HCT116 (cell line): ENCODE measurements at regions not wholly inside any gene's neighbourhood (a gene's known extent, or its start where the extent isn't known, plus 50 kb on each side); places are given as distances from the start of the nearest gene placed in this dataset.

ENCODE experiments used
- ATAC-seq: fragments of 200-7000 bp; cut with Tn5 transposase; 2 replicates; pipeline ENCODE4 v1.9.1; 2020; ENCODE audit warnings: mild to moderate bottlenecking, moderate library complexity
- BruUV-seq: library from RNA; stranded (reverse); fragments of 400-500 nt; replicated peaks from 2 replicates; lab custom pipeline; 2021; lab: Mats Ljungman, UMichigan
- CTCF ChIA-PET: fragments of 300-600 bp; sonication (Branson Sonifier 250); formaldehyde crosslinking; loops from one replicate; lab custom pipeline; 2021; ENCODE audit warnings: antibody characterized with exemption; lab: Charles Lee
- POLR2A ChIA-PET: fragments of 300-600, 350-600 bp; sonication (Branson Sonifier 250); formaldehyde crosslinking; loops from one replicate; lab custom pipeline; 2021; ENCODE audit warnings: antibody characterized with exemption; lab: Charles Lee
- RAD21 ChIA-PET, 2 experiments: fragments of 300-600 bp; sonication (Branson Sonifier 250); formaldehyde crosslinking; loops; one replicate each; lab custom pipeline; 2023; ENCODE audit warnings: low total read pairs in 2 of 2; ENCODE audit not compliant: uncharacterized antibody in 2 of 2, unreplicated experiment in 2 of 2, low non-redundant PET in 1 of 2; lab: Charles Lee
- DNase-seq: peaks from one replicate; pipeline ENCODE4 v3.0.0-alpha.2; 2010; ENCODE audit warnings: low read depth, low spot score
- H2AFZ ChIP-seq: fragments of 200-600 bp; shearing (Covaris generic), sonication (generic); 2 replicates; pipeline ENCODE4 v1.6.1; 2017; ENCODE audit warnings: low read depth, mixed run types, mixed read lengths, antibody characterized with exemption, low read length; ENCODE audit not compliant: poor library complexity, severe bottlenecking
- H3K27ac ChIP-seq: 2 replicates; pipeline ENCODE4 v1.5.1; 2012; ENCODE audit warnings: low read depth, low read length
- H3K27me3 ChIP-seq: fragments of 200-600 bp; sonication (generic); 2 replicates; pipeline ENCODE4 v1.6.1; 2016; ENCODE audit warnings: mixed run types, low read length, mixed read lengths; ENCODE audit not compliant: insufficient read depth
- H3K36me3 ChIP-seq, 2 experiments: fragments of 200-500 bp in 1 of 2; fragments of 200-600 bp in 1 of 2; sonication (Bioruptor generic) in 1 of 2; sonication (generic) in 1 of 2; 2 replicates each; pipeline versions ENCODE4 v1.5.1 to v1.6.1; 2014 to 2016; ENCODE audit warnings: low read length in 2 of 2, inconsistent platforms in 1 of 2, mixed read lengths in 1 of 2, mixed run types in 1 of 2; ENCODE audit not compliant: insufficient read depth in 2 of 2, control insufficient read depth in 1 of 2
- H3K4me1 ChIP-seq, 2 experiments: fragments of 200-600 bp in 1 of 2; sonication (generic) in 1 of 2; 2 replicates each; pipeline versions ENCODE4 v1.5.1 to v1.6.1; 2012 to 2017; ENCODE audit warnings: low read length in 2 of 2, inconsistent platforms in 1 of 2, mild to moderate bottlenecking in 1 of 2, mixed read lengths in 1 of 2, mixed run types in 1 of 2, moderate library complexity in 1 of 2; ENCODE audit not compliant: insufficient read depth in 2 of 2, control insufficient read depth in 1 of 2
- H3K4me2 ChIP-seq: fragments of 200-600 bp; sonication (generic); 2 replicates; pipeline ENCODE4 v1.6.1; 2017; ENCODE audit warnings: mixed run types, low read length, mixed read lengths
- H3K4me3 ChIP-seq, 2 experiments: fragments of 200-600 bp in 1 of 2; sonication (generic) in 1 of 2; replicated peaks in 1 of 2; 2 replicates each; pipeline ENCODE4 v1.5.1; 2011 to 2016; ENCODE audit warnings: low read length in 2 of 2, control low read depth in 1 of 2, low read depth in 1 of 2, mild to moderate bottlenecking in 1 of 2, mixed read lengths in 1 of 2, mixed run types in 1 of 2
- H3K79me2 ChIP-seq: fragments of 200-600 bp; sonication (generic); 2 replicates; pipeline ENCODE4 v1.6.1; 2017; ENCODE audit warnings: mild to moderate bottlenecking, mixed run types, low read length, moderate library complexity, mixed read lengths; ENCODE audit not compliant: insufficient read depth
- H3K9ac ChIP-seq: fragments of 200-600 bp; sonication (generic); 2 replicates; pipeline ENCODE4 v1.6.1; 2016; ENCODE audit warnings: low read length, mixed read lengths
- H3K9me2 ChIP-seq: fragments of 200-600 bp; sonication (generic), shearing (Covaris generic); 2 replicates; pipeline ENCODE4 v1.6.1; 2017; ENCODE audit warnings: mixed run types, mild to moderate bottlenecking, moderate library complexity; ENCODE audit not compliant: insufficient read depth
- H3K9me3 ChIP-seq, 2 experiments: fragments of 200-500 bp in 1 of 2; fragments of 200-600 bp in 1 of 2; sonication (Bioruptor generic) in 1 of 2; sonication (generic) in 1 of 2; 2 replicates each; pipeline ENCODE4 v1.6.1; 2014 to 2017; ENCODE audit warnings: low read length in 2 of 2, mixed read lengths in 2 of 2, inconsistent platforms in 1 of 2, low read depth in 1 of 2, mild to moderate bottlenecking in 1 of 2, mixed run types in 1 of 2, moderate library complexity in 1 of 2; ENCODE audit not compliant: control insufficient read depth in 1 of 2, insufficient read depth in 1 of 2
- H4K20me1 ChIP-seq: fragments of 200-600 bp; sonication (generic), shearing (Covaris generic); 2 replicates; pipeline ENCODE4 v1.6.1; 2017; ENCODE audit warnings: mixed run types, mild to moderate bottlenecking, moderate library complexity; ENCODE audit not compliant: insufficient read depth
- CEBPB ChIP-seq: IDR thresholded peaks from 2 replicates; pipeline ENCODE4 v1.6.1; 2012; ENCODE audit warnings: low read depth
- EGR1 ChIP-seq: IDR thresholded peaks from 2 replicates; pipeline ENCODE4 v1.6.1; 2012; ENCODE audit warnings: low read depth
- ELF1 ChIP-seq: IDR thresholded peaks from 2 replicates; pipeline ENCODE4 v1.6.1; 2012; ENCODE audit warnings: low read depth, borderline replicate concordance
- EZH2 ChIP-seq: fragments of 200-600 bp; sonication (generic); IDR thresholded peaks from 2 replicates; pipeline ENCODE4 v1.6.1; 2017; ENCODE audit warnings: antibody characterized with exemption, mixed run types
- POLR2A ChIP-seq: IDR thresholded peaks from 2 replicates; pipeline ENCODE4 v1.7.0; 2011; ENCODE audit warnings: borderline replicate concordance; ENCODE audit not compliant: insufficient read depth, insufficient read length; ENCODE audit errors: extremely low read depth
- POLR2AphosphoS5 ChIP-seq: IDR thresholded peaks from 2 replicates; pipeline ENCODE4 v1.6.1; 2011; ENCODE audit warnings: mild to moderate bottlenecking, low read depth, low read length, moderate library complexity
- SIN3A ChIP-seq: IDR thresholded peaks from 2 replicates; pipeline ENCODE4 v1.6.1; 2012; ENCODE audit warnings: low read depth
- SP1 ChIP-seq: IDR thresholded peaks from 2 replicates; pipeline ENCODE4 v1.6.1; 2012; ENCODE audit warnings: low read depth
- YY1 ChIP-seq: IDR thresholded peaks from 2 replicates; pipeline ENCODE4 v1.6.1; 2011; ENCODE audit warnings: low read length, low read depth, moderate library complexity, mild to moderate bottlenecking; ENCODE audit not compliant: insufficient replicate concordance; ENCODE audit errors: extremely low read depth
- ZFX ChIP-seq: fragments of 450-650 bp; IDR thresholded peaks from 2 replicates; pipeline ENCODE4 v1.6.1; 2017
- ZNF274 ChIP-seq: fragments of 200-500 bp; sonication (Bioruptor generic); IDR thresholded peaks from 2 replicates; pipeline ENCODE4 v1.6.1; 2014; ENCODE audit warnings: mild to moderate bottlenecking, low read depth, low read length, inconsistent platforms
- intact Hi-C: fragments of 100-400 bp; cut with micrococcal nuclease; formaldehyde crosslinking; loops from 2 replicates; pipeline ENCODE4 v1.10.0; 2022
- TF ChIP-seq, protein P1 (sequence below): IDR thresholded peaks from 2 replicates; pipeline ENCODE4 v1.6.1; 2012; ENCODE audit warnings: low read depth

DNA sequence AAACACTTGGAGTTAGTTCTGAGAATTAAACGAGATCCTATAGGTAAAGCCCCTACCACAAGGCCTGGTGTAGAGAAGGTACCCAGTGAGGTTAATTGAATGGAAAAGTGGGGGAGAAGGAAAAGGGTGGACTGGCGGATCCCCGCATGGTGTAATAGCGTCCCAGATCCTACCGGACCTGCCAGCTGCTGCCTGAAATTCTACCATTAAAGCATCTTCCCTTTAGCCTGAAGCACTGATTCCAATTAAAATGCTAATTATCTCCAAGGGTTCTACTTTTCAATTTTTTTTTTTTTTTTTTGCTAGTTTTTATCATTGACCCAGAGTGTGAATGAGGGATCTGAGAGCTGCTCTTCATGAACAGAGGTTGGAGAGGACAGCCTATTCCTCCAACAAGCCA is 237.9 kb downstream of the TLE3 start:
- H2AFZ ChIP-seq = no peak overlapping the region
- ChIA-PET RAD21 (no interaction called here), POLR2A (no interaction called here), CTCF (no interaction called here)
- no peaks in the 10 kb centered on the region for H3K79me2 ChIP-seq
- no peaks in the 10 kb centered on the region for H3K36me3 ChIP-seq
- DNase-seq (no peak), ATAC-seq (no peak)
- H3K9ac ChIP-seq = no peak overlapping the region
- H3K4me2 ChIP-seq = no peak overlapping the region
- H3K9me3 ChIP-seq = no peaks in the 10 kb centered on the region
- intact Hi-C loops = no loop called here
- no peaks in the 10 kb centered on the region for H3K9me2 ChIP-seq
- no TSS peak for BruUV-seq
- no peak overlapping the region for H3K27ac ChIP-seq
- no peak for TF ChIP-seq EGR1
- no peak for TF ChIP-seq ELF1
- no peak for TF ChIP-seq SP1
- no peak for TF ChIP-seq SIN3A
- TF ChIP-seq POLR2A = no peak
- TF ChIP-seq CEBPB = no peak
- H4K20me1 ChIP-seq = no peaks in the 10 kb centered on the region
- no peak overlapping the region for H3K4me3 ChIP-seq
- peaks cover 0 to 12% of the 10 kb centered on the region in 2 experiments; a peak in 1 of 4 replicates for H3K4me1 ChIP-seq
- no peaks in the 10 kb centered on the region for H3K27me3 ChIP-seq

GRCh38 chr15:69860321-69860720 is 237.4 kb downstream of the TLE3 start:
- no peak for ATAC-seq
- H3K9me3 ChIP-seq = no peaks in the 10 kb centered on the region
- H3K36me3 ChIP-seq = no peaks in the 10 kb centered on the region
- no peaks in the 10 kb centered on the region for H3K27me3 ChIP-seq
- no peaks in the 10 kb centered on the region for H3K79me2 ChIP-seq
- H4K20me1 ChIP-seq = no peaks in the 10 kb centered on the region
- no TSS peak for BruUV-seq
- no peak overlapping the region for H3K9ac ChIP-seq
- H3K4me2 ChIP-seq = no peak overlapping the region
- no peaks in the 10 kb centered on the region for H3K9me2 ChIP-seq
- POLR2A ChIA-PET = no interaction called here
- CTCF ChIA-PET = no interaction called here
- intact Hi-C loops = no loop called here
- no peak for DNase-seq
- H3K4me1 ChIP-seq = peaks cover 0 to 9% of the 10 kb centered on the region in 2 experiments; a peak in 1 of 4 replicates
- RAD21 ChIA-PET = no interaction called here
- TF ChIP-seq POLR2AphosphoS5 = no peak
- TF ChIP-seq EZH2 = no peak
- TF ChIP-seq EGR1 = no peak
- TF ChIP-seq CEBPB = no peak
- TF ChIP-seq YY1 = no peak
- no peak for TF ChIP-seq SIN3A
- TF ChIP-seq ZNF274 = no peak
- no peak for TF ChIP-seq ZFX
- TF ChIP-seq, protein P1, sequence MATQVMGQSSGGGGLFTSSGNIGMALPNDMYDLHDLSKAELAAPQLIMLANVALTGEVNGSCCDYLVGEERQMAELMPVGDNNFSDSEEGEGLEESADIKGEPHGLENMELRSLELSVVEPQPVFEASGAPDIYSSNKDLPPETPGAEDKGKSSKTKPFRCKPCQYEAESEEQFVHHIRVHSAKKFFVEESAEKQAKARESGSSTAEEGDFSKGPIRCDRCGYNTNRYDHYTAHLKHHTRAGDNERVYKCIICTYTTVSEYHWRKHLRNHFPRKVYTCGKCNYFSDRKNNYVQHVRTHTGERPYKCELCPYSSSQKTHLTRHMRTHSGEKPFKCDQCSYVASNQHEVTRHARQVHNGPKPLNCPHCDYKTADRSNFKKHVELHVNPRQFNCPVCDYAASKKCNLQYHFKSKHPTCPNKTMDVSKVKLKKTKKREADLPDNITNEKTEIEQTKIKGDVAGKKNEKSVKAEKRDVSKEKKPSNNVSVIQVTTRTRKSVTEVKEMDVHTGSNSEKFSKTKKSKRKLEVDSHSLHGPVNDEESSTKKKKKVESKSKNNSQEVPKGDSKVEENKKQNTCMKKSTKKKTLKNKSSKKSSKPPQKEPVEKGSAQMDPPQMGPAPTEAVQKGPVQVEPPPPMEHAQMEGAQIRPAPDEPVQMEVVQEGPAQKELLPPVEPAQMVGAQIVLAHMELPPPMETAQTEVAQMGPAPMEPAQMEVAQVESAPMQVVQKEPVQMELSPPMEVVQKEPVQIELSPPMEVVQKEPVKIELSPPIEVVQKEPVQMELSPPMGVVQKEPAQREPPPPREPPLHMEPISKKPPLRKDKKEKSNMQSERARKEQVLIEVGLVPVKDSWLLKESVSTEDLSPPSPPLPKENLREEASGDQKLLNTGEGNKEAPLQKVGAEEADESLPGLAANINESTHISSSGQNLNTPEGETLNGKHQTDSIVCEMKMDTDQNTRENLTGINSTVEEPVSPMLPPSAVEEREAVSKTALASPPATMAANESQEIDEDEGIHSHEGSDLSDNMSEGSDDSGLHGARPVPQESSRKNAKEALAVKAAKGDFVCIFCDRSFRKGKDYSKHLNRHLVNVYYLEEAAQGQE = no peak
- H2AFZ ChIP-seq = no peak overlapping the region
- H3K27ac ChIP-seq = no peak overlapping the region
- H3K4me3 ChIP-seq = no peak overlapping the region
